ENCODE measurements at regions not wholly inside any gene's neighbourhood (a gene's known extent, or its start where the extent isn't known, plus 50 kb on each side); places are given as distances from the start of the nearest gene placed in this dataset.

DNA sequence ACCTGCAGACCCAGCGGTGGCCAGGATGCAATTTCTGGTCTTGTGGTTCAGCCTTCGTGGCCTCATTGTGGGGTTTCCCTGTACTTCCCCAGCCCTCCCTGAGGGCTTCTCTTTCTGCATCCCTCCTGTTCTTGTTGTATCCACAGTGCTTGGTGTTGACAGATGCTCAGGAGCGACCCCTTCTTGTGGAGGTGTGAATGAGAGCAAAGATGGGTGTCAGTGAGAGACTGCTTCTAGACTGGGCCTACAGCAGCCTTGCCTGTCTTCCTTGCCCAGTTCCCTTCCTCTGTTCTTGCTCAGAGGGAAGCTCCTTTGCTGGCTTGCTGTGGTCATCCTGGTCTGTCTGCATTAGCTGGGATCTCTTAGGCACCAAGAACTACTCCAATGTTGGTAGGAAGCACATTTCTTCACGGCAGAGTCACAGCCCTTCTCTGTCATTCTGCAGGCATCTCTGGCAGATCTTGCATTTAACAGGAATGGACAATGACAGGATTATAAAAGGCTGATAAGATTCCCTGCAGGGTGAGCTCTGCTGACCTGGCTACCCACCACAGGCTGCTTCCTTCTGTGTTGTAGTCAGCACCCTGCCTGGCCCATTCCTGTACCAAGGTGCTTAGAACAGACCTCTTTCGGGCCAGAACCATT, 317.8 kb upstream of the C2CD4B start:
- ATAC-seq (ENCODE audit: low read depth) (peak; percentile 47), DNase-seq (no peak)
- Mint-ChIP-seq H3K4me1 (peaks cover 6% of the 10 kb centered on the region), H3K4me3 (no peak overlapping the region), H3K36me3 (no peaks in the 10 kb centered on the region), H3K27me3 (peaks cover 20% of the 10 kb centered on the region), H3K9me3 (no peaks in the 10 kb centered on the region), H3K27ac (no peak overlapping the region)
- POLR2A ChIA-PET: no interaction called here

DNA sequence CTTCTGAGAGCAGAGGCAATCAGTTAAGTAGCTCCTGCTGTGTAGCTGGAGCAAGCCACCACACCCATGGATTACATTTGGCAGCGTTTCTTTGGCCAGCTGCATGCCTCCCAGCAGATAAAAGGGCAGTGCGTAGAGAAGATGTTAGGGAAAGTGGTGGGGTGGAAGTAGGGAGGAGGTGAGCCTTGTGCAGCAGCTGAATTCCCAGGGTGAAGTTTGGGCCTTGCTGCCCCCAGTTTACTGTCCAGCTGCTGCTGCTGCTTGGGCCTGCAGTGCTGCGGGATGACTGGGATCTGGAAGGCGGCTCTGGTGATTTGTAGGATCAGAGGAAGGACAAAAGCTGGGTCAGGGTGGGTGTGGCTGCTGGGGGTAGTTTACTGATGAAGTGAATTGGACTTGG, 318.7 kb upstream of the C2CD4B start:
- H3K4me1 Mint-ChIP-seq: peaks cover 6% of the 10 kb centered on the region
- no peak overlapping the region for H3K4me3 Mint-ChIP-seq
- ATAC-seq (ENCODE audit: low read depth) (no peak), DNase-seq (no peak)
- H3K9me3 Mint-ChIP-seq: no peaks in the 10 kb centered on the region
- H3K36me3 Mint-ChIP-seq: no peaks in the 10 kb centered on the region
- H3K27me3 Mint-ChIP-seq: peaks cover 23% of the 10 kb centered on the region
- POLR2A ChIA-PET: no interaction called here
- no peak overlapping the region for H3K27ac Mint-ChIP-seq

DNA sequence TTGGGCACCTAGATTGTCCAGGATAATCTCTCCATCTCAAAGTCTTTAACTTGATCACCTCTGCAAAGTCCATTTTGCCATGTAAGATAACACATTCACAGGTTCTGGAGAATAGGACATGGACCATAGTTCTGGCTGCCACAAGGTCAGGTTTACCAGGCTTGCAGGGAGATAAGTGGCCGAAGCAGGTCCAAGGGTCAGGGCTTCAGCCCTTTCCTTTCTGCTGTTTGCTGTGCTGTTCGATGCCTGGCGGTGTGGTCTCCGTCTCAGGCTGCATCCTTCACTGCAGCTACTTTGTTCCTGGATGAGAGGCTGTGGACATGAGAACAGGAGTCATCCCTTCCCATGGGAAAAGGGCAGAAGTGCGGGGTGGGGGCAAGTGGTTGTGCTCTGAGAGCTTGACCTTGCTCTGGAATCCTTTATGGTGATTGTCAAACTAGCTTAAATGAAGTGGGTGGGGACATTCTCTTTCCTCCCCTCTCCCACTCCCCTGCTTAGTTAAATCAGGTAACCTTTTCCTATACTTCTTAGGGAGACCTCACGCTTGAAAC, 320.2 kb upstream of the C2CD4B start:
- Mint-ChIP-seq H3K9me3 (no peaks in the 10 kb centered on the region), H3K27me3 (peaks cover 23% of the 10 kb centered on the region), H3K4me1 (peaks cover 6% of the 10 kb centered on the region), H3K36me3 (no peaks in the 10 kb centered on the region), H3K4me3 (no peak overlapping the region), H3K27ac (no peak overlapping the region)
- ATAC-seq (ENCODE audit: low read depth) (no peak), DNase-seq (no peak)
- POLR2A ChIA-PET: no interaction called here

GRCh38 chr15:62486041-62486440, 321.0 kb upstream of the C2CD4B start:
- H3K9me3 Mint-ChIP-seq: no peaks in the 10 kb centered on the region
- H3K27ac Mint-ChIP-seq: no peak overlapping the region
- no peak overlapping the region for H3K4me3 Mint-ChIP-seq
- no peak for ATAC-seq (ENCODE audit: low read depth)
- peaks cover 6% of the 10 kb centered on the region for H3K4me1 Mint-ChIP-seq
- no peak for DNase-seq
- POLR2A ChIA-PET: no interaction called here
- H3K36me3 Mint-ChIP-seq: no peaks in the 10 kb centered on the region
- peaks cover 23% of the 10 kb centered on the region for H3K27me3 Mint-ChIP-seq

- ATAC-seq (ENCODE audit: low read depth): no peak
- Mint-ChIP-seq H3K9me3 (no peaks in the 10 kb centered on the region), H3K4me3 (no peak overlapping the region), H3K36me3 (no peaks in the 10 kb centered on the region), H3K27me3 (peaks cover 22% of the 10 kb centered on the region), H3K4me1 (peaks cover 1% of the 10 kb centered on the region), H3K27ac (no peak overlapping the region)
- DNase-seq: no peak
- POLR2A ChIA-PET: no interaction called here
Observed at GRCh38 chr15:62488387-62488786, 323.3 kb upstream of the C2CD4B start.

DNA sequence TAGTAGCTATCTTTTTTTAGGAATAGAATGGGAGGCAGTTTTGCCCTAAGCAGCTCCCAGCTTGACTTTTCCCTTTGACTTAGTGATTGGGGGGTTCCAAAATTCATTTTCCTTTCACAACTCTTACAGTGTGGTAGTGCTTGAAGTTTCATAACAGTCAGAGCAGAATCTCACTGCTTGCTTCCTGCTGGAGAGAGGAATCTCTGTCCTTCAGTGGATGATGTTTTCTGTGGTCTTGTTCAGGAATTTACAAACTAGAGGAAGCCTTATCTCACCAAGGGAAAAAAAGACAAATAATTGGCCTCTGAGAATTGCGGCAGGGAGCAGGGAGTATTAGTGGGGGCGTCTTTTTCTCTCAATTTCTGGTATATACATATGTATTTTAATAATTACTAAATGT, 326.6 kb upstream of the C2CD4B start:
- H3K4me3 Mint-ChIP-seq: no peak overlapping the region
- H3K4me1 Mint-ChIP-seq: no peaks in the 10 kb centered on the region
- H3K36me3 Mint-ChIP-seq: no peaks in the 10 kb centered on the region
- ATAC-seq (ENCODE audit: low read depth) (no peak), DNase-seq (no peak)
- POLR2A ChIA-PET: no interaction called here
- H3K27ac Mint-ChIP-seq: no peak overlapping the region
- H3K27me3 Mint-ChIP-seq: peaks cover 8% of the 10 kb centered on the region
- H3K9me3 Mint-ChIP-seq: no peaks in the 10 kb centered on the region

- H3K9me3 Mint-ChIP-seq: no peaks in the 10 kb centered on the region
- DNase-seq: no peak
- H3K27ac Mint-ChIP-seq: no peak overlapping the region
- peaks cover 4% of the 10 kb centered on the region for H3K27me3 Mint-ChIP-seq
- H3K4me1 Mint-ChIP-seq: no peaks in the 10 kb centered on the region
- H3K36me3 Mint-ChIP-seq: no peaks in the 10 kb centered on the region
- ATAC-seq (ENCODE audit: low read depth): no peak
- H3K4me3 Mint-ChIP-seq: no peak overlapping the region
- POLR2A ChIA-PET: no interaction called here
Observed at GRCh38 chr15:62492900-62493299, 327.8 kb upstream of the C2CD4B start.

DNA sequence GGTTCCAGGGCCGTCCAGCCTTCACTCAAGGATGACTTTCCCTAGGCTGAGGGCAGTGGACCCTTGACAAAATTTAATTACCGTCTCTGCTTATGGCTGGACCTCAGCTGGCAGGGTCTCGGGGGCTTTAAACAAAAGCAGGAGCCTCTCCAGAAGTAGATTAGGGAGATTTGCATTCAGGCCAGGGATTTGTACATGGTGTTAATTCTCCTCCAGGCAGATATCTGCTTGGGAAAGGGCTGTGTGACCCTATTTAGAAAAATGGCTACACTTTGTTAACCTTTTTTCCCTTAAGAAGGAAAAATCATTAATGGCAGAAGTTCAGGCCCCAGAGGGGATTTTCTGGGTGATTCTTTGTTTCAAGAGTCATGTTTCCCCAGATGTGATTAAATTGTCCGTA, 329.1 kb upstream of the C2CD4B start:
- POLR2A ChIA-PET: no interaction called here
- Mint-ChIP-seq H3K27ac (no peak overlapping the region), H3K4me3 (no peak overlapping the region), H3K36me3 (no peaks in the 10 kb centered on the region), H3K4me1 (no peaks in the 10 kb centered on the region), H3K9me3 (no peaks in the 10 kb centered on the region), H3K27me3 (peaks cover 2% of the 10 kb centered on the region)
- DNase-seq: no peak
- no peak for ATAC-seq (ENCODE audit: low read depth)

GRCh38 chr15:62495670-62496614, 330.9 kb upstream of the C2CD4B start:
- DNase-seq (no peak), ATAC-seq (ENCODE audit: low read depth) (no peak)
- Mint-ChIP-seq H3K36me3 (no peaks in the 10 kb centered on the region), H3K27me3 (no peaks in the 10 kb centered on the region), H3K9me3 (no peaks in the 10 kb centered on the region), H3K4me3 (no peak overlapping the region), H3K27ac (no peak overlapping the region), H3K4me1 (no peaks in the 10 kb centered on the region)
- POLR2A ChIA-PET: no interaction called here

DNA sequence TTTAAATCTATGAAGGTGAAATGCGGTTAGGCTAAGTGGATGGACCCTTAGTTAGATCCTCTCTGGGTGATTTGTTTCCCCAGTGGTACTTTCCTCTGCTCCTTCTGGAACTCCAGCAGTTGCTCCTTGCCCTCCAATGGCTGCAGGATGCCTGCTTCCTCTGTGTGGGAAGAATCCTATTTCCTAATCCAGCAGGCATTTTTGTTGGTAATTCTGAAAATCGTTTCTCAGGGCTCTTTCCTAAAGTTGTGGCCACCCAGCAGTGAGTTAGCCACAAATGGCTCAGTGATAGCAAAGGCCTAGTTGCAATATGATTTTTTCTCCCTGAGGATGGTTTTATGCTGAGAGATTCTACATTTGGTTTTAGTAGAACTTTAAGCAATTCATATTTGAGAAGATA, 332.3 kb upstream of the C2CD4B start:
- no peaks in the 10 kb centered on the region for H3K4me1 Mint-ChIP-seq
- no peak overlapping the region for H3K4me3 Mint-ChIP-seq
- no peak for DNase-seq
- no peak overlapping the region for H3K27ac Mint-ChIP-seq
- H3K27me3 Mint-ChIP-seq: no peaks in the 10 kb centered on the region
- POLR2A ChIA-PET: no interaction called here
- no peaks in the 10 kb centered on the region for H3K36me3 Mint-ChIP-seq
- H3K9me3 Mint-ChIP-seq: no peaks in the 10 kb centered on the region
- no peak for ATAC-seq (ENCODE audit: low read depth)

DNA sequence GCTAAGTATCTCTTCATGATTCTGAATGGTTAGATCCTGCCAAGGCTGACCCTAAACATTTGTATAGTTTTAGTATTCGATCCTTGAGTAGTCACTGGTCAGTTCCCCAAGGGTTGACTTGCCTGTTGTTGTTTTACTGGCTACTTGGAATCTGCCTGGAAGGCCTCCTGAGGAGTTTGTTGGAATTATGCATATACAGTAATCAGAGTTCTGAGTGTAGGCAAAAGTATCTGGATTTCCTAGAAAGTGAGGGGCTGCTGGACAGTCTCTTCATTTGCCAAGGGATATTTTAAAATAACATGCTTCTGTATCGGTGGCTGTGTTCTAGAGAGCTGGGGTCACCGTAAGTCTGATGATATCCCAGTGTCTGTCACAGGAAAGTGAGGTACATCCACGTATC, 333.2 kb upstream of the C2CD4B start:
- Mint-ChIP-seq H3K4me3 (no peak overlapping the region), H3K4me1 (no peaks in the 10 kb centered on the region), H3K27ac (no peak overlapping the region), H3K9me3 (no peaks in the 10 kb centered on the region), H3K27me3 (no peaks in the 10 kb centered on the region), H3K36me3 (no peaks in the 10 kb centered on the region)
- POLR2A ChIA-PET: no interaction called here
- DNase-seq: no peak
- no peak for ATAC-seq (ENCODE audit: low read depth)

GRCh38 chr15:62498712-62499111, 333.6 kb upstream of the C2CD4B start:
- Mint-ChIP-seq H3K4me3 (no peak overlapping the region), H3K27ac (no peak overlapping the region), H3K36me3 (no peaks in the 10 kb centered on the region), H3K4me1 (no peaks in the 10 kb centered on the region), H3K9me3 (no peaks in the 10 kb centered on the region), H3K27me3 (no peaks in the 10 kb centered on the region)
- no peak for DNase-seq
- no peak for ATAC-seq (ENCODE audit: low read depth)
- POLR2A ChIA-PET: no interaction called here

DNA sequence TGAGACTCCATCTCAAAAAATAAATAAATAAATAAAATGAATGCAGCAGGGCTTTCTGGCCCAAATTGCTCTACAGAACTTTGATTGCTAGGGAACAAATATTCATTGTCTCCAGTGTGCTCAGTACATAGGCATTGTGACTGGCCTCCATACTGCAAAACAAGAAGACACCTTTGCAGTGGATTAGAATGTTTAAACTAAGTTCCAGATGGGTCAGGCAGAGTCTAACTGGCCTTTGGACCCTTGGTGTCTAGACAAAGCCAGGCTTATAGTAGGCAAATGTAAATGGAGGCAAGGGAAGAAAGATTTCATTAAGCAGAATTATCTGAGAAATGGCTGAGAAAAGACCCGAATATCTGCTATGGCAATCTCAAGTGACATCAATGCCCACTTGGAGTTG, 335.2 kb upstream of the C2CD4B start:
- no peak overlapping the region for H3K4me3 Mint-ChIP-seq
- no peaks in the 10 kb centered on the region for H3K9me3 Mint-ChIP-seq
- POLR2A ChIA-PET: no interaction called here
- ATAC-seq (ENCODE audit: low read depth): no peak
- peaks cover 2% of the 10 kb centered on the region for H3K27me3 Mint-ChIP-seq
- no peak for DNase-seq
- H3K36me3 Mint-ChIP-seq: no peaks in the 10 kb centered on the region
- H3K4me1 Mint-ChIP-seq: no peaks in the 10 kb centered on the region
- H3K27ac Mint-ChIP-seq: no peak overlapping the region

DNA sequence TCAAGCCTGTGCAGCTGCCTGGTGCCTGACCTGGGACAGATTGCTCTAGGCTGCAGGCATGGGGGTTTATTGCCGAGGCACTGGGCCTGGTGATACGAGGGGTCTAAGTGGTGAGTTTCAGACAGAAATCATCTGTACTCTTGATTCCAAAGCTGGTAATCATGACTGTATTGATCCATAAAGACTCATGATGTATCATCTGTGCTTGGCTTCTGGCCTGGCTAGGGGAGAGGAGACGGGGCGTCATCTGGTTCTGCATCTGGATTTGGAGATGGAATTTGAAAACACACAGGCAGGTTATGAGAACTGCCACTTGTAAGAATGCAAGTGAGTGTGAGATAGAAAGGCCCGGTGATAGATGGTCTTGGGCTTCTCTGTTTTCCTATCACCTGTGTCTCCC, 337.4 kb upstream of the C2CD4B start:
- no peaks in the 10 kb centered on the region for H3K9me3 Mint-ChIP-seq
- no peak overlapping the region for H3K27ac Mint-ChIP-seq
- no peak for DNase-seq
- no peak overlapping the region for H3K4me3 Mint-ChIP-seq
- no peak for ATAC-seq (ENCODE audit: low read depth)
- H3K27me3 Mint-ChIP-seq: peaks cover 6% of the 10 kb centered on the region
- no peaks in the 10 kb centered on the region for H3K4me1 Mint-ChIP-seq
- POLR2A ChIA-PET: no interaction called here
- H3K36me3 Mint-ChIP-seq: no peaks in the 10 kb centered on the region
